Breast epithelium (tissue), 4 donors: ENCODE measurements at regions not wholly inside any gene's neighbourhood (a gene's known extent, or its start where the extent isn't known, plus 50 kb on each side); places are given as distances from the start of the nearest gene placed in this dataset.

Source experiments
- DNase-seq, 2 donors: peaks; one replicate each; pipeline ENCODE4 v3.0.0-alpha.2; 2019; ENCODE audit warnings: low spot score in 2 of 2
- H3K27ac ChIP-seq, 2 donors: fragments of 200-600 bp; sonication (generic) in 1 of 2; one replicate each; pipeline ENCODE4 v1.5.1; 2016 to 2019; ENCODE audit warnings: mild to moderate bottlenecking in 1 of 2
- H3K27me3 ChIP-seq, 2 donors: fragments of 200-600 bp; sonication (generic) in 1 of 2; one replicate each; pipeline versions ENCODE4 v1.5.1 to v1.6.0; 2017 to 2019; ENCODE audit warnings: control low read depth in 1 of 2, mild to moderate bottlenecking in 1 of 2
- H3K36me3 ChIP-seq: fragments of 200-600 bp; one replicate; pipeline ENCODE4 v1.5.1; 2019
- H3K4me1 ChIP-seq, 2 donors: fragments of 200-600 bp; sonication (generic); one replicate each; pipeline ENCODE4 v1.5.1; 2016 to 2019; ENCODE audit warnings: control low read depth in 1 of 2
- H3K4me3 ChIP-seq, 3 donors: fragments of 200-600 bp; sonication (generic); 1 replicate in 2 of 3; 2 replicates in 1 of 3; pipeline ENCODE4 v1.5.1; 2016 to 2019; ENCODE audit warnings: mild to moderate bottlenecking in 3 of 3, moderate library complexity in 2 of 3
- H3K9me3 ChIP-seq, 2 donors: fragments of 200-600 bp; sonication (generic) in 1 of 2; one replicate each; pipeline ENCODE4 v1.5.1; 2016 to 2019; ENCODE audit warnings: control low read depth in 1 of 2
- CTCF ChIP-seq, 3 donors: fragments of 450-650 bp; IDR thresholded peaks; one replicate each; pipeline ENCODE4 v1.5.1; 2016 to 2017; ENCODE audit warnings: antibody characterized with exemption in 3 of 3, mild to moderate bottlenecking in 3 of 3, moderate library complexity in 3 of 3
- POLR2A ChIP-seq: fragments of 450-650 bp; IDR thresholded peaks from one replicate; pipeline ENCODE4 v1.6.1; 2016; ENCODE audit warnings: antibody characterized with exemption, mild to moderate bottlenecking, moderate library complexity
- POLR2AphosphoS5 ChIP-seq, 3 donors: sonication (generic); formaldehyde crosslinking; IDR thresholded peaks; one replicate each; pipeline ENCODE4 v1.6.1; 2017; ENCODE audit warnings: antibody characterized with exemption in 3 of 3
- intact Hi-C: fragments of 100-400 bp; cut with DNase I; formaldehyde crosslinking; loops from one replicate; pipeline ENCODE4 v1.15.1; 2023; ENCODE audit warnings: low total_unique reads

GRCh38 chr22:47355776-47356510 is 593.5 kb downstream of the TBC1D22A start:
- intact Hi-C loops = loop anchor here (5.0 kb wide), 1 partner anchor 886 kb away; no protein-coding TSS in a partner anchor
- TF ChIP-seq CTCF (IDR thresholded peaks at IDR 0.05) = no peak
- no peak for TF ChIP-seq POLR2A
- TF ChIP-seq POLR2AphosphoS5 (IDR thresholded peaks at IDR 0.05) = no peak
- peaks cover 0 to 7% of the 10 kb centered on the region in 2 donors for H3K9me3 ChIP-seq
- no peak overlapping the region for H3K4me3 ChIP-seq
- H3K4me1 ChIP-seq = no peaks in the 10 kb centered on the region
- DNase-seq = no peak
- no peaks in the 10 kb centered on the region for H3K36me3 ChIP-seq
- H3K27ac ChIP-seq = no peak overlapping the region
- peaks cover 0 to 9% of the 10 kb centered on the region in 2 donors for H3K27me3 ChIP-seq

GRCh38 chr22:47355388-47355725 is 592.9 kb downstream of the TBC1D22A start:
- Histone ChIP-seq H3K27me3 (peaks cover 0 to 9% of the 10 kb centered on the region in 2 donors), H3K27ac (no peak overlapping the region), H3K36me3 (no peaks in the 10 kb centered on the region), H3K9me3 (peaks cover 0 to 7% of the 10 kb centered on the region in 2 donors), H3K4me3 (no peak overlapping the region), H3K4me1 (no peaks in the 10 kb centered on the region)
- DNase-seq = no peak
- intact Hi-C loops = loop anchor here (5.0 kb wide), 1 partner anchor 887 kb away; no protein-coding TSS in a partner anchor
- TF ChIP-seq CTCF (IDR thresholded peaks at IDR 0.05) = no peak
- TF ChIP-seq POLR2AphosphoS5 (IDR thresholded peaks at IDR 0.05) = no peak
- TF ChIP-seq POLR2A = no peak

- TF ChIP-seq CTCF (IDR thresholded peaks at IDR 0.05) = no peak
- TF ChIP-seq POLR2A = no peak
- TF ChIP-seq POLR2AphosphoS5 (IDR thresholded peaks at IDR 0.05) = no peak
- H3K4me1 ChIP-seq = no peaks in the 10 kb centered on the region
Observed at GRCh38 chr22:47354668-47355387, 592.4 kb downstream of the TBC1D22A start.

GRCh38 chr22:47352920-47353700 is 590.7 kb downstream of the TBC1D22A start:
- no peak overlapping the region for H3K4me3 ChIP-seq
- H3K9me3 ChIP-seq = peaks cover 0 to 7% of the 10 kb centered on the region in 2 donors
- intact Hi-C loops = no loop called here
- no peak for TF ChIP-seq POLR2AphosphoS5 (IDR thresholded peaks at IDR 0.05)
- TF ChIP-seq POLR2A = no peak
- no peak for TF ChIP-seq CTCF (IDR thresholded peaks at IDR 0.05)
- no peak overlapping the region for H3K27ac ChIP-seq
- H3K4me1 ChIP-seq = no peaks in the 10 kb centered on the region
- no peak for DNase-seq
- H3K36me3 ChIP-seq = no peaks in the 10 kb centered on the region
- peaks cover 0 to 9% of the 10 kb centered on the region in 2 donors for H3K27me3 ChIP-seq

More at GRCh38 chr22:47354668-47355387, 592.4 kb downstream of the TBC1D22A start:
- DNase-seq = no peak
- H3K9me3 ChIP-seq = peaks cover 0 to 7% of the 10 kb centered on the region in 2 donors
- no peaks in the 10 kb centered on the region for H3K36me3 ChIP-seq
- intact Hi-C loops = loop anchor here (5.0 kb wide), 1 partner anchor 887 kb away; no protein-coding TSS in a partner anchor
- H3K4me3 ChIP-seq = no peak overlapping the region
- H3K27me3 ChIP-seq = peaks cover 0 to 9% of the 10 kb centered on the region in 2 donors
- H3K27ac ChIP-seq = no peak overlapping the region
